ENCODE measurements at regions not wholly inside any gene's neighbourhood (a gene's known extent, or its start where the extent isn't known, plus 50 kb on each side); places are given as distances from the start of the nearest gene placed in this dataset.

DNA sequence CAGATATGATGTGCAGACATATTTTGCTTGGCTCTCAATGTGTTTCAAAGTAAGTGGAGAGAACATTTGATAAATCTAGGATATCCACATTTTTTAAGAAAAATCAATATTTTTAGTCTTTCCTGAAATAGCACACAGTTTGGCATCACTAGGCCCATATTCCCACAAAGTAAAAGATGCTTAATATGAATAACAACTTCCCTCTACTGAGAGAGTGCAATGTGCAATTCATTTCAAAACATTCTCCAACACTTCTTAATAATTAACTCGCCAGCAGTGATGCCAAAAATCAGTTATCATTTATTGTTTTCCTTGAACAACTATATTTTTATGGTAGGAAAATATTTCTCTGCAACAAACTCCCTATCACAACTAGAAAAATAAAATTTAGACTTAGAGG lies 800.2 kb upstream of the MBL2 start:
- no peak for DNase-seq
- ATAC-seq, result no peak
- peaks cover 0 to 2% of the 10 kb centered on the region in 2 donors for H3K9me3 ChIP-seq
- no peak overlapping the region for H3K4me3 ChIP-seq
- H3K4me1 ChIP-seq, result no peaks in the 10 kb centered on the region
- no peak overlapping the region for H3K27ac ChIP-seq
- TF ChIP-seq, protein P1, sequence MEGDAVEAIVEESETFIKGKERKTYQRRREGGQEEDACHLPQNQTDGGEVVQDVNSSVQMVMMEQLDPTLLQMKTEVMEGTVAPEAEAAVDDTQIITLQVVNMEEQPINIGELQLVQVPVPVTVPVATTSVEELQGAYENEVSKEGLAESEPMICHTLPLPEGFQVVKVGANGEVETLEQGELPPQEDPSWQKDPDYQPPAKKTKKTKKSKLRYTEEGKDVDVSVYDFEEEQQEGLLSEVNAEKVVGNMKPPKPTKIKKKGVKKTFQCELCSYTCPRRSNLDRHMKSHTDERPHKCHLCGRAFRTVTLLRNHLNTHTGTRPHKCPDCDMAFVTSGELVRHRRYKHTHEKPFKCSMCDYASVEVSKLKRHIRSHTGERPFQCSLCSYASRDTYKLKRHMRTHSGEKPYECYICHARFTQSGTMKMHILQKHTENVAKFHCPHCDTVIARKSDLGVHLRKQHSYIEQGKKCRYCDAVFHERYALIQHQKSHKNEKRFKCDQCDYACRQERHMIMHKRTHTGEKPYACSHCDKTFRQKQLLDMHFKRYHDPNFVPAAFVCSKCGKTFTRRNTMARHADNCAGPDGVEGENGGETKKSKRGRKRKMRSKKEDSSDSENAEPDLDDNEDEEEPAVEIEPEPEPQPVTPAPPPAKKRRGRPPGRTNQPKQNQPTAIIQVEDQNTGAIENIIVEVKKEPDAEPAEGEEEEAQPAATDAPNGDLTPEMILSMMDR (IDR thresholded peaks at IDR 0.05), result no peak
- H3K27me3 ChIP-seq, result no peaks in the 10 kb centered on the region
- intact Hi-C loops (cut with DNase I), result no loop called here
- H3K36me3 ChIP-seq, result no peaks in the 10 kb centered on the region

DNA sequence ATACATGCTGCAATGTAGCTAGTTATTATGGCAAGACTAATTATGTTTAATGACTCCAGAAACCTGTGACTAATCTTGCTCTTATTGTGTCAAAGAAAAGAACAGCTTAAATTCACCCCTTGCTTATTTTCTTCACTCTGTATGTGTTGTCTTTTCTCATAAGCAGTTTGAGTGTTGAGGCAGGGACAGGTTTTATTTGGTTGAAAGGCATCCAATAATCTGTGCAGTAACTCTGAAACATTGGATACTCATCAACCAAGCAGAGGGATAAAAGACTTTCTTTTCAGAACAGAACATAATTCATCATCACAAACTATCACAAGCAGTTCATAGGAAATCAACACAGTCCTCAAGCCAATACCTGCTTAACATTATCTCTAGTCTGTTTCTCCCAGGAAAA lies 797.6 kb upstream of the MBL2 start:
- Histone ChIP-seq H3K4me1 (no peaks in the 10 kb centered on the region), H3K9me3 (no peaks in the 10 kb centered on the region), H3K4me3 (no peak overlapping the region), H3K27me3 (no peaks in the 10 kb centered on the region), H3K36me3 (no peaks in the 10 kb centered on the region), H3K27ac (no peak overlapping the region)
- ATAC-seq (no peak), DNase-seq (no peak)
- intact Hi-C loops (cut with DNase I), result no loop called here
- TF ChIP-seq, protein P1 (IDR thresholded peaks at IDR 0.05), result no peak

DNA sequence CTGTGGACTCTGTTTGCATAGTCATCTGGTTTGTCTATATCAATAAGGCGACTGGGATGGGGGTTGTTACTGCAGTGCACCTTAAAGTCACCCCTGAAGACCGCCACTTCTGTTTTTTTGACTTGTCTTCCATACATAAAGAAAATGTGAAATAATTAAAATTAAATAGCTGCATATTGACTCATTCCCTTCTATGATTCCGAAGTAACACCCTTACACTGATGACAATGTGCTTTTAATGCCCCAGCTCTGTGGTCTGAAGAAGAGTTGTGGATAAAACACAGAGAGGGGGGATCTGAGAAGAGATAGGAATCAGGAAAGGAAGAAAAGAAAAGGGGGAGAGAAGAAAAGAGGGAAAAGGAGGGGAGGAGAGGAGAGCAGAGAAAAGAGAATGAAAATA lies 796.9 kb upstream of the MBL2 start:
- DNase-seq (no peak), ATAC-seq (no peak)
- H3K4me3 ChIP-seq, result no peak overlapping the region
- no peaks in the 10 kb centered on the region for H3K9me3 ChIP-seq
- no peaks in the 10 kb centered on the region for H3K27me3 ChIP-seq
- TF ChIP-seq, protein P1 (IDR thresholded peaks at IDR 0.05), result no peak
- no peaks in the 10 kb centered on the region for H3K36me3 ChIP-seq
- H3K4me1 ChIP-seq, result no peaks in the 10 kb centered on the region
- intact Hi-C loops (cut with DNase I), result no loop called here
- no peak overlapping the region for H3K27ac ChIP-seq

DNA sequence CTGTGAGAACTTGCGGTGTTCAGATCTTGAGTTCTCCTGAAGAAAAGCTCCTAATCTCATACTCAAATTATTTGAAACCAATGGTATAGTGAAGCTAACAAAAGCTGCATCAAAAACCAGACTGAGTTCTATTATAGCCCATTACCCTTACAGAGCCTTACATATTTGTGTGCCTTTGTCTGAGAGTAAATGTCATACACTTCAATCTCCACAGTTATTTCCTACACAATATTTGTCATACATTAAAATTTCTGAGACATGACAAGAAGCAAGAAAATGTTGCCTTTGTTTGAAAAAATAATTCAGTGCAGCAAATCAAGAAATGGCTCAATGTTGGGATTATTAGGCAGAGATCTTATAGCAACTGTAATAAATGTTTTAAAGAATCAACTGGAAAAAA lies 776.1 kb upstream of the MBL2 start:
- intact Hi-C loops (cut with DNase I), result no loop called here
- H3K27me3 ChIP-seq, result no peaks in the 10 kb centered on the region
- TF ChIP-seq, protein P1 (IDR thresholded peaks at IDR 0.05), result no peak
- H3K36me3 ChIP-seq, result no peaks in the 10 kb centered on the region
- no peaks in the 10 kb centered on the region for H3K4me1 ChIP-seq
- ATAC-seq (no peak), DNase-seq (no peak)
- peaks cover 0 to 7% of the 10 kb centered on the region in 2 donors for H3K9me3 ChIP-seq
- H3K27ac ChIP-seq, result no peak overlapping the region
- H3K4me3 ChIP-seq, result no peak overlapping the region

DNA sequence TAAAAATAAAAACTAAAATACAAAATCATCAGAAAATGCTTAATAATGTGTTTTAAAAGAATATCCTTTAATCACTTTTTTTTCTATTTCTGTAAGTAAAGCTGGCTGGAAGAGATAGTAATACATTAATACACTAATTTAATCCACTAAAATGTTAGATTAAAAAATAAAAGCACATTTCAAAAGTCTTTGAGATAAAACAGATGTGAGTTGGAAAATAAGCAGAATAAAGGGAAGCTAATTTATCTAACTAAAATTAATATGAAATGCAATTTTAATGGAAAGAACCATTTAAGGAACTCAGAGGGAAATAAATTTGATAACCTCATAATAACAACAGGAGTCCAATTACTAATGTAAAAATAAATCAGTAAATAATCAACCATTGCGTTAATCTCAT lies 774.8 kb upstream of the MBL2 start:
- intact Hi-C loops (cut with DNase I), result no loop called here
- H3K27ac ChIP-seq, result no peak overlapping the region
- TF ChIP-seq, protein P1 (IDR thresholded peaks at IDR 0.05), result no peak
- H3K4me1 ChIP-seq, result no peaks in the 10 kb centered on the region
- no peak overlapping the region for H3K4me3 ChIP-seq
- H3K9me3 ChIP-seq, result peaks cover 0 to 7% of the 10 kb centered on the region in 2 donors
- H3K27me3 ChIP-seq, result no peaks in the 10 kb centered on the region
- DNase-seq (no peak), ATAC-seq (no peak)
- H3K36me3 ChIP-seq, result no peaks in the 10 kb centered on the region

Data from left lung (tissue), 4 donors.